ENCODE measurements at regions not wholly inside any gene's neighbourhood (a gene's known extent, or its start where the extent isn't known, plus 50 kb on each side); places are given as distances from the start of the nearest gene placed in this dataset.

DNA sequence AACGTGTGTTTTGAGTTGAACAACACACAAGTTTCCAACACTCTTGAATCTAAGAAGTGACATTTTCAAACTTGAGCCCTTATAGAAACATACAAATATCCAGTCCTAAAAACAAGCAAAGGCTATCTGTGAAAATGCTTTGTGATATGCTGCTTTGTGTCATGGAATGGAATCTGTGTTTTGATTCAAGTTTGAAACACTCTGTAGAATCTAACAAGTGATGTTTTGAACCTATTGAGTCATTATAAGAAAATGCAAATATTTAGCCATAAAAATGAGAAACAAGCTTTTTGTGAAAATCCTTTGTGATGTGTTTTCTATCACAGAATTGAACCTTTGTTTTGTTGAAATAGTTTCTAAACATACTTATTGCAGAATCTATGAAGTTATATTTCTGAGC lies 105.7 kb upstream of the VPREB1 start:
- TF ChIP-seq, protein P1, sequence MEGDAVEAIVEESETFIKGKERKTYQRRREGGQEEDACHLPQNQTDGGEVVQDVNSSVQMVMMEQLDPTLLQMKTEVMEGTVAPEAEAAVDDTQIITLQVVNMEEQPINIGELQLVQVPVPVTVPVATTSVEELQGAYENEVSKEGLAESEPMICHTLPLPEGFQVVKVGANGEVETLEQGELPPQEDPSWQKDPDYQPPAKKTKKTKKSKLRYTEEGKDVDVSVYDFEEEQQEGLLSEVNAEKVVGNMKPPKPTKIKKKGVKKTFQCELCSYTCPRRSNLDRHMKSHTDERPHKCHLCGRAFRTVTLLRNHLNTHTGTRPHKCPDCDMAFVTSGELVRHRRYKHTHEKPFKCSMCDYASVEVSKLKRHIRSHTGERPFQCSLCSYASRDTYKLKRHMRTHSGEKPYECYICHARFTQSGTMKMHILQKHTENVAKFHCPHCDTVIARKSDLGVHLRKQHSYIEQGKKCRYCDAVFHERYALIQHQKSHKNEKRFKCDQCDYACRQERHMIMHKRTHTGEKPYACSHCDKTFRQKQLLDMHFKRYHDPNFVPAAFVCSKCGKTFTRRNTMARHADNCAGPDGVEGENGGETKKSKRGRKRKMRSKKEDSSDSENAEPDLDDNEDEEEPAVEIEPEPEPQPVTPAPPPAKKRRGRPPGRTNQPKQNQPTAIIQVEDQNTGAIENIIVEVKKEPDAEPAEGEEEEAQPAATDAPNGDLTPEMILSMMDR (IDR thresholded peaks at IDR 0.05), result no peak
- TF ChIP-seq POLR2A (IDR thresholded peaks at IDR 0.05), result no peak

Measured in Peyer's patch (tissue), 4 donors.